Islet of Langerhans (tissue), 1 donor: ENCODE measurements at regions not wholly inside any gene's neighbourhood (a gene's known extent, or its start where the extent isn't known, plus 50 kb on each side); places are given as distances from the start of the nearest gene placed in this dataset.

ENCODE experiments used
- FAIRE-seq: peaks from one replicate; lab custom pipeline; 2011; peaks lifted over from hg19 to GRCh38; lab: Jason Lieb, UNC

GRCh38 chr14:100399052-100399849, 76.1 kb downstream of the SLC25A47 start:
- FAIRE-seq: no peak

- no peak for FAIRE-seq
Measured at GRCh38 chr14:100400115-100400514, 77.0 kb downstream of the SLC25A47 start.

- FAIRE-seq: no peak
Measured at GRCh38 chr14:100401031-100401692, 78.0 kb downstream of the SLC25A47 start.

- no peak for FAIRE-seq
Measured at GRCh38 chr14:100401792-100402191, 78.7 kb downstream of the SLC25A47 start.

- peak; percentile 92 for FAIRE-seq
Measured at GRCh38 chr14:100402631-100403030, 79.5 kb downstream of the SLC25A47 start.

- FAIRE-seq: no peak
Measured at GRCh38 chr14:100403105-100403504, 80.0 kb downstream of the SLC25A47 start.

- no peak for FAIRE-seq
Measured at GRCh38 chr14:100403802-100404365, 80.7 kb downstream of the SLC25A47 start.

GRCh38 chr14:100404419-100404818, 81.3 kb downstream of the SLC25A47 start:
- no peak for FAIRE-seq

GRCh38 chr14:100405760-100406455, 82.8 kb downstream of the SLC25A47 start:
- FAIRE-seq: no peak

- no peak for FAIRE-seq
Measured at GRCh38 chr14:100406505-100407131, 83.5 kb downstream of the SLC25A47 start.

- FAIRE-seq: no peak
Measured at GRCh38 chr14:100407376-100408102, 84.4 kb downstream of the SLC25A47 start.

GRCh38 chr14:100408350-100409002, 85.3 kb downstream of the SLC25A47 start:
- peak; percentile 86 for FAIRE-seq

GRCh38 chr14:100409003-100409360, 85.8 kb downstream of the SLC25A47 start:
- no peak for FAIRE-seq

- peak; percentile 76 for FAIRE-seq
Measured at GRCh38 chr14:100409651-100410050, 86.5 kb downstream of the SLC25A47 start.

GRCh38 chr14:100410056-100410565, 87.0 kb downstream of the SLC25A47 start:
- no peak for FAIRE-seq

- FAIRE-seq: no peak
Measured at GRCh38 chr14:100413699-100414098, 90.6 kb downstream of the SLC25A47 start.

GRCh38 chr14:100415226-100415625, 92.1 kb downstream of the SLC25A47 start:
- no peak for FAIRE-seq

- no peak for FAIRE-seq
Measured at GRCh38 chr14:100416081-100416680, 93.0 kb downstream of the SLC25A47 start.

GRCh38 chr14:100416921-100417860, 94.1 kb downstream of the SLC25A47 start:
- peak; percentile 88 for FAIRE-seq
